GM19328 (cell line): ENCODE measurements at regions not wholly inside any gene's neighbourhood (a gene's known extent, or its start where the extent isn't known, plus 50 kb on each side); places are given as distances from the start of the nearest gene placed in this dataset.

Experiments used
- ATAC-seq: cut with Tn5 transposase; IDR thresholded peaks from one replicate; pipeline ENCODE4 v1.9.1; 2021; ENCODE audit warnings: mild to moderate bottlenecking, moderate library complexity; ENCODE audit not compliant: unreplicated experiment

GRCh38 chr4:145347684-145348083 lies 134.0 kb upstream of the SMAD1 start:
- ATAC-seq = no peak

GRCh38 chr4:145346081-145346480 lies 135.6 kb upstream of the SMAD1 start:
- ATAC-seq = no peak

DNA sequence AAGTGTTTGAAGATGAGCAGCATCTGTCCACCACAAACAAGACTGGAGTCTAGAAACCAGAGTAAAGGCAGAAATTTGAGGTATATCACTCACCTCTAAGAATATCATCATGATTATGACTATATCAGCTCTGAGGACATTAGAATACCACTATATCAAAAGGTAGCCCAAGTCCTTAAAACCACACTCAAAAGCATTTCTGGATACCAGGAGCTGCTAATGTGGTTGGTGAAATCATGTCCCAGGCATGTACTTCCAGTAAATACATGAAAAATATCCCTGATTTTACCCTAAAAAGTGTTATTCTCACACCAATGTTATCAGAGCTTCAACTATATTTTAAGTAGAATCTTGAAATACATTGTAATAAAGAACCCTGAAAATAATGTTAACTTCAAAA lies 136.3 kb upstream of the SMAD1 start:
- ATAC-seq = no peak

- ATAC-seq = no peak
Observed at GRCh38 chr4:145341381-145341780, 140.3 kb upstream of the SMAD1 start.

- no peak for ATAC-seq
Observed at GRCh38 chr4:145340071-145340675, 141.5 kb upstream of the SMAD1 start.

DNA sequence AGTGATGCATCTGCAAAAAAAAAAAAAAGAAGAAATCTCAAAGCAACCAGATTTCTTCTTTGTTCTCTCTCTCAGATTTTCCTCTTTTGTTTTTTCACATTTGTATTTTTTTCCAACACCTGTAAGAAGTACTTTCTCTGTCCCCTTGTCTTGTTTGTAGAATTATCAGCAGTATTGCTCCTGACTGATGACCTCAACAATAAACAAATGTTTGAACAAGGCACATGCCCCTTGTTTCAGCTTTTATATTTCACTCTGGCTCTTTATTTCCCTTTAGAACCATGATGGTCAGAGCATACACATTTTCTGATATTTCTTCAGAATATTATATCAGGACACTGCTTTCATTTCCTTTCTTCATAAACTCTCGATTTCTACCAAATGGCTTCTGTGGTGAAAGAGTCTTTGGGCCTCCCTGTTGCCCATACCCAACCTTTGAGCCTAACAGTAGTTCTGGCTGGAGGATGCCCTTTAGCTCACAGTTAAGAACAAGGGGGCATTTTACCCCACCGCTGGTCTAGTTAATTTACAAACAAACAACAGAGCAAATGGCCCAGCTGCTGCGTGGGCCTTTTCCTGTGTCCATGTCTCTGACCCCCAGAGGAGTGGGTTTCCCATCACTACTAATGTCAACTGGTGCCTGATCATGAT lies 142.5 kb upstream of the SMAD1 start:
- ATAC-seq = no peak

DNA sequence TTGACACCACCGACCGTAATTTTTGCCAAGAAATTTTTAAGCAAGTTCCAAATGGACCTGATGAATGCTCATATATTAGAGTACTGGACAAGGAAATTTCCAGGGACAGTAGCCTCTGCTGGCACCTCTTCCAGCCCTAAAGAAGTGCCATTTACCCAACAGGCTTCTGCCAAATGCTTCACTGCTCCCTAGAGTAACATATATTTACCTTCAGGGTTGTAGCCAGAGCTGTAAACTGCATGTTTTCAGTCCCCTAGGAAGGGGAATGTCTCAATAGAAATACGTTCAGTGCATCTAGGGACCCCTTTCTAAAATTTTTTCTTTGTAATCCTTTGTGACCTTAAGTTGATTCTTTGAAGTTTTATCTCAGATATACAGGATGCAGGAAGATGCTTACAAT lies 143.1 kb upstream of the SMAD1 start:
- no peak for ATAC-seq

GRCh38 chr4:145337391-145337790 lies 144.3 kb upstream of the SMAD1 start:
- no peak for ATAC-seq

DNA sequence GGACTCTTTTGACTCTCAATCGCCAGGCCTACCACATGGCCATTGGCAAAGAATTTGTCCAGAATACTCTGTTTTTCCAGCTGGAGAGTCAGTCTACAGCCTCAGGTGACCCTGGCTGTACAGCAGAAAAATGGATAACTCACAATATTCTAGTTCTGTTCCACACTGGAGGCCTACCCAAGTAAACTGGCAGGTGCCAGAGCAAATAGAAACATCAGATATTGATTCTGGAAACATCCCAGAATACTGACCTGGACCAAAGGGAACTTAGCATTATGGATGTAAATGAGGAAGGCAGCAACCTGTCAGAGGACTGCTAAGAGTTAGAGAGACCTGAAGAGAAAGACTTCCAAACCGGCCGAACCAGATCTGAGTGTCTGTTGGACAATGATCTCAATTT lies 147.9 kb upstream of the SMAD1 start:
- ATAC-seq = no peak

- no peak for ATAC-seq
Observed at GRCh38 chr4:145326491-145326890, 146.1 kb upstream of the OTUD4 start.

GRCh38 chr4:145324161-145324560 lies 143.8 kb upstream of the OTUD4 start:
- no peak for ATAC-seq

- no peak for ATAC-seq
Observed at GRCh38 chr4:145320294-145320693, 139.9 kb upstream of the OTUD4 start.

GRCh38 chr4:145319751-145320150 lies 139.4 kb upstream of the OTUD4 start:
- no peak for ATAC-seq

DNA sequence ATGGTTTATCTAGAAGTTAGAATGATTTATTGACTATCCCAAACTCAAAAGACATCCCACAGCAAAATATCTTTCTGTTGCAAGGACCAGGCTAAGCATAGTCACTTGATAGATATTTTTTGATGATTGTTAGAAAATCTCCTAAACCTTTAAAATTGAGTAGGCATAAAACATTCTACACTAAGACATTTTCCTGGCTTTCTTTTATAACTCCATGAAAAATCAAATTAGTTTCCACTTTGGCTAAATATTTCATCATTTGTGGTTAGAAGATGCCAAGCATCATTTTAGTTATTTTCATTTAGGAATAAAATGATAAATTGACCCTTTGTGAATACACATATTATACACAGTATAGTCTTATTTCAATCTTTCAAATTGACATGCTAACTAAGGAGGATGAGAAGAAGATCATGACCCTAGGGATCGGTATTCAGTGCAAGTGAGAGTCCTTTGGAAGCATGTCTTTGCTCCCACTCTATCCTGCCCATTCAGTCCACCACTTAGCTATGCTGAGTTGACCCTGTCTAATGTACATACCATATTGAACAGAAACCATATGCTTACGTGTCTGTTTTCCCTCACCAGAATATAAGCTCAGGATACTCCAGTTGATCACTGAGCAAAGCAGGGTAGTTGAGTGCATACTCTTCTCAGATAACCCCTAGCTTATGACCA lies 136.6 kb upstream of the OTUD4 start:
- no peak for ATAC-seq

- ATAC-seq = no peak
Observed at GRCh38 chr4:145315811-145316225, 135.4 kb upstream of the OTUD4 start.

- no peak for ATAC-seq
Observed at GRCh38 chr4:145308598-145308997, 128.2 kb upstream of the OTUD4 start.

- ATAC-seq = no peak
Observed at GRCh38 chr4:145307763-145308430, 127.5 kb upstream of the OTUD4 start.

DNA sequence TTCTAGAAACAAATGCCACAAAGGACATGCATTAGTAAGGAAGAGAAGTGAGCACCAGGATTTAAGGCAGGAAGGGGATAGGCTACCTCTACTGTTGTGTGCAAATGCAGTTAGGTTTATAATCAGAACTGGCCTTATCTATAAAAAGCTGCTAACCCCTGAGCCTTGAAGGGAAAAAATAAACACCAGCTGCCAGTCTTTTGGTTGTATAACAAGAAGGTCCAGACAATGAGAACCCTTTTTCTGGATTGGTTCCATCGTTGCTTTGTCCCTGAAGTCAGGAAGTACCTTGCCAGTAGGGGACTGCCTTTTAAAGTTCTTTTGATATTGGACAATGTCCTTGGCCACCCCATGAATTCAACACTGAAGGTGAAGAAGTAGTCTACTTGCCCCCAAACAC lies 126.7 kb upstream of the OTUD4 start:
- ATAC-seq = no peak

GRCh38 chr4:145302725-145303124 lies 122.3 kb upstream of the OTUD4 start:
- no peak for ATAC-seq

- ATAC-seq = no peak
Observed at GRCh38 chr4:145301386-145302080, 121.1 kb upstream of the OTUD4 start.

- ATAC-seq = peak; percentile 96
Observed at GRCh38 chr4:145299380-145300076, 119.1 kb upstream of the OTUD4 start.
